Tibial nerve (tissue), 3 donors: ENCODE measurements at regions not wholly inside any gene's neighbourhood (a gene's known extent, or its start where the extent isn't known, plus 50 kb on each side); places are given as distances from the start of the nearest gene placed in this dataset.

Experiments
- CTCF ChIP-seq, 5 experiments: fragments of 200-600 bp in 3 of 5; fragments of 450-650 bp in 2 of 5; sonication (generic) in 3 of 5; IDR thresholded peaks; one replicate each; pipeline ENCODE4 v1.5.1; 2016 to 2019; ENCODE audit warnings: antibody characterized with exemption in 5 of 5, mild to moderate bottlenecking in 3 of 5, moderate library complexity in 2 of 5
- POLR2A ChIP-seq, 2 donors: fragments of 450-650 bp; IDR thresholded peaks; one replicate each; pipeline ENCODE4 v1.6.1; 2017; ENCODE audit warnings: antibody characterized with exemption in 2 of 2, mild to moderate bottlenecking in 2 of 2, moderate library complexity in 2 of 2

- no peak for TF ChIP-seq CTCF (IDR thresholded peaks at IDR 0.05)
- TF ChIP-seq POLR2A (IDR thresholded peaks at IDR 0.05): no peak
Measured at GRCh38 chrX:81412428-81412827, 210.5 kb downstream of the SH3BGRL start.
